Osteoblast (primary cell): ENCODE measurements at regions not wholly inside any gene's neighbourhood (a gene's known extent, or its start where the extent isn't known, plus 50 kb on each side); places are given as distances from the start of the nearest gene placed in this dataset.

Experiments
- DNase-seq: peaks from one replicate; pipeline ENCODE4 v3.0.0; 2011; ENCODE audit warnings: low spot score, mixed read lengths; ENCODE audit not compliant: insufficient read length; ENCODE audit errors: missing footprints
- H2AFZ ChIP-seq: 2 replicates; pipeline ENCODE4 v1.6.0; 2011; ENCODE audit warnings: mild to moderate bottlenecking, low read length
- H3K27ac ChIP-seq: 2 replicates; pipeline ENCODE4 v1.5.1; 2011; ENCODE audit warnings: mild to moderate bottlenecking, low read depth, low read length, moderate library complexity
- H3K27me3 ChIP-seq: 2 replicates; pipeline ENCODE4 v1.6.0; 2012; ENCODE audit warnings: mild to moderate bottlenecking, control low read depth, inconsistent platforms, low read length, moderate library complexity; ENCODE audit not compliant: insufficient read depth
- H3K36me3 ChIP-seq: 2 replicates; pipeline ENCODE4 v1.5.1; 2011; ENCODE audit warnings: mild to moderate bottlenecking, low read length, control low read depth, moderate library complexity; ENCODE audit not compliant: insufficient read depth
- H3K4me1 ChIP-seq: 2 replicates; pipeline ENCODE4 v1.5.1; 2011; ENCODE audit warnings: mild to moderate bottlenecking, low read length, control low read depth, moderate library complexity; ENCODE audit not compliant: insufficient read depth
- H3K4me2 ChIP-seq: 2 replicates; pipeline ENCODE4 v1.6.0; 2011; ENCODE audit warnings: mild to moderate bottlenecking, low read length; ENCODE audit not compliant: insufficient read depth
- H3K4me3 ChIP-seq: fragments of 200-600 bp; sonication (generic); 3 replicates; pipeline ENCODE4 v1.5.1; 2012; ENCODE audit warnings: mild to moderate bottlenecking, low read length, inconsistent platforms; ENCODE audit not compliant: insufficient read depth
- H3K79me2 ChIP-seq: 2 replicates; pipeline ENCODE4 v1.6.0; 2012; ENCODE audit warnings: mild to moderate bottlenecking, low read length, control low read depth, inconsistent platforms; ENCODE audit not compliant: insufficient read depth
- H3K9me3 ChIP-seq: 2 replicates; pipeline ENCODE4 v1.5.1; 2011; ENCODE audit warnings: low read depth, low read length, control low read depth
- H4K20me1 ChIP-seq: 2 replicates; pipeline ENCODE4 v1.6.0; 2012; ENCODE audit warnings: mild to moderate bottlenecking, low read length, control low read depth; ENCODE audit not compliant: insufficient read depth
- CTCF ChIP-seq: IDR thresholded peaks from 2 replicates; pipeline ENCODE4 v1.5.1; 2011; ENCODE audit warnings: mild to moderate bottlenecking, low read depth, low read length, moderate library complexity; ENCODE audit errors: extremely low read depth

- Histone ChIP-seq H4K20me1 (no peaks in the 10 kb centered on the region), H3K79me2 (no peaks in the 10 kb centered on the region), H3K4me1 (no peaks in the 10 kb centered on the region), H3K27ac (no peak overlapping the region), H3K9me3 (no peaks in the 10 kb centered on the region), H2AFZ (no peak overlapping the region), H3K4me2 (no peak overlapping the region), H3K27me3 (no peaks in the 10 kb centered on the region), H3K36me3 (no peaks in the 10 kb centered on the region), H3K4me3 (no peak overlapping the region)
- no peak for DNase-seq
- TF ChIP-seq CTCF = no peak
Observed at GRCh38 chr18:77550625-77551024, 301.0 kb downstream of the GALR1 start.

DNA sequence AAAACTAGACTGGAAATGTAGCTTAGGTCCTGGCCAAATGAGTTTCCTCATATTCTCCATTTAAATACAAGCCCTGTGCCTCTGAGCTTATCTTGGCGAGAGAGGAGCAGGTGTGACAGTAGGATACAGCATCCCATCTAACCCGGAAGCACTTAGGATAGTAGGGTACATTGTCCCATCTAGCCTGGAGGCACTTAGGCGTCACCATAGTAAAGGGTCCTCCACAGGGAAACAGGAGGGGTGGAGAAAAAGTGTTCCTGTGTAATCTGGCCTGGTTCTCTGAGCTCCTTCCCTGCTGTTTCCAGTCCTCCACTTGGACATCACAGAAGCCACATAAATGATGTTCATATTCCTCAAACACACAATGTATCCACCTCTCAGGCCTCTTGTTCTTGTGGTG lies 301.4 kb downstream of the GALR1 start:
- no peaks in the 10 kb centered on the region for H3K27me3 ChIP-seq
- H2AFZ ChIP-seq = no peak overlapping the region
- no peak overlapping the region for H3K4me2 ChIP-seq
- DNase-seq = no peak
- H3K36me3 ChIP-seq = no peaks in the 10 kb centered on the region
- no peak overlapping the region for H3K27ac ChIP-seq
- no peaks in the 10 kb centered on the region for H3K79me2 ChIP-seq
- no peaks in the 10 kb centered on the region for H3K4me1 ChIP-seq
- no peak for TF ChIP-seq CTCF
- no peaks in the 10 kb centered on the region for H4K20me1 ChIP-seq
- no peak overlapping the region for H3K4me3 ChIP-seq
- no peaks in the 10 kb centered on the region for H3K9me3 ChIP-seq

- Histone ChIP-seq H3K27ac (no peak overlapping the region), H2AFZ (no peak overlapping the region), H3K4me1 (no peaks in the 10 kb centered on the region), H3K9me3 (no peaks in the 10 kb centered on the region), H3K36me3 (no peaks in the 10 kb centered on the region), H3K27me3 (no peaks in the 10 kb centered on the region), H4K20me1 (no peaks in the 10 kb centered on the region), H3K4me2 (no peak overlapping the region), H3K79me2 (no peaks in the 10 kb centered on the region), H3K4me3 (no peak overlapping the region)
- DNase-seq = no peak
- no peak for TF ChIP-seq CTCF
Observed at GRCh38 chr18:77552945-77553344, 303.3 kb downstream of the GALR1 start.

DNA sequence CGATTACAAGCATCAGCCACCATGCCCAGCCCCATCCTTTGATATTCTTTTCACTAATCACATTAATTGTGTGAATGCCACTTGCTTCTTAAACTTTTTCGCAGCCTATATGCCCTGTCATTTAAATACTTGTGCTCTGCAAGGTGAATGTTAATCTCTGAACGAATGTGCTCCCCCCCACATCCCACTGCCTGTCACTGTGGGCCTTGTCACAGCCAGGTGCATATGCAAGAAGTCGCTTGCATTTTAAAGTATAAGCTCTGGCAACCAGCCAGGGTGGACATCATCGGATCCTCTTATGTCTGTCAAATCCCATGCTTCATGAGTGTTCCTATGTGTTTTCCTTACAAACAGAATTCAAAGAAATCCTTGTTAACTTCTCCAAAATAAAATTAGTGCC lies 304.4 kb downstream of the GALR1 start:
- no peaks in the 10 kb centered on the region for H3K27me3 ChIP-seq
- H3K79me2 ChIP-seq = no peaks in the 10 kb centered on the region
- H3K27ac ChIP-seq = no peak overlapping the region
- no peak for DNase-seq
- H3K36me3 ChIP-seq = no peaks in the 10 kb centered on the region
- TF ChIP-seq CTCF = no peak
- no peak overlapping the region for H2AFZ ChIP-seq
- no peak overlapping the region for H3K4me3 ChIP-seq
- H3K4me2 ChIP-seq = no peak overlapping the region
- H3K9me3 ChIP-seq = no peaks in the 10 kb centered on the region
- H4K20me1 ChIP-seq = no peaks in the 10 kb centered on the region
- no peaks in the 10 kb centered on the region for H3K4me1 ChIP-seq
